ENCODE measurements at regions not wholly inside any gene's neighbourhood (a gene's known extent, or its start where the extent isn't known, plus 50 kb on each side); places are given as distances from the start of the nearest gene placed in this dataset.

- Mint-ChIP-seq H3K27me3 (ENCODE audit: low read depth) (no peaks in the 10 kb centered on the region), H3K27ac (ENCODE audit: unreplicated experiment) (no peak overlapping the region), H3K9me3 (peaks cover 2% of the 10 kb centered on the region), H3K36me3 (ENCODE audit: low read depth) (no peaks in the 10 kb centered on the region), H3K4me3 (no peak overlapping the region), H3K4me1 (no peaks in the 10 kb centered on the region)
- no peak for DNase-seq (ENCODE audit: low read depth, low spot score)
- no peak for TF ChIP-seq CTCF (conservative IDR thresholded peaks at IDR 0.05)
These were observed 977.9 kb upstream of the CNTNAP5 start for GRCh38 chr2:123047186-123047585.

GRCh38 chr2:123051136-123051535 is 974.0 kb upstream of the CNTNAP5 start:
- DNase-seq (ENCODE audit: low read depth, low spot score): no peak
- Mint-ChIP-seq H3K4me1 (no peaks in the 10 kb centered on the region), H3K36me3 (ENCODE audit: low read depth) (no peaks in the 10 kb centered on the region), H3K4me3 (no peak overlapping the region), H3K9me3 (peaks cover 2% of the 10 kb centered on the region), H3K27me3 (ENCODE audit: low read depth) (no peaks in the 10 kb centered on the region), H3K27ac (ENCODE audit: unreplicated experiment) (no peak overlapping the region)
- TF ChIP-seq CTCF (conservative IDR thresholded peaks at IDR 0.05): no peak

GRCh38 chr2:123061534-123061933 is 963.6 kb upstream of the CNTNAP5 start:
- H3K4me1 Mint-ChIP-seq: peaks cover 29% of the 10 kb centered on the region
- H3K27ac Mint-ChIP-seq (ENCODE audit: unreplicated experiment): peak overlapping the region; percentile 0
- peak; percentile 6 for DNase-seq (ENCODE audit: low read depth, low spot score)
- peaks cover 18% of the 10 kb centered on the region for H3K9me3 Mint-ChIP-seq
- H3K4me3 Mint-ChIP-seq: peak overlapping the region; percentile 47
- peaks cover 4% of the 10 kb centered on the region for H3K36me3 Mint-ChIP-seq (ENCODE audit: low read depth)
- TF ChIP-seq CTCF (conservative IDR thresholded peaks at IDR 0.05): no peak
- H3K27me3 Mint-ChIP-seq (ENCODE audit: low read depth): no peaks in the 10 kb centered on the region

- Mint-ChIP-seq H3K4me3 (no peak overlapping the region), H3K4me1 (peaks cover 23% of the 10 kb centered on the region), H3K27me3 (ENCODE audit: low read depth) (no peaks in the 10 kb centered on the region), H3K36me3 (ENCODE audit: low read depth) (no peaks in the 10 kb centered on the region), H3K27ac (ENCODE audit: unreplicated experiment) (no peak overlapping the region), H3K9me3 (peaks cover 2% of the 10 kb centered on the region)
- no peak for TF ChIP-seq CTCF (conservative IDR thresholded peaks at IDR 0.05)
- DNase-seq (ENCODE audit: low read depth, low spot score): no peak
These were observed 951.7 kb upstream of the CNTNAP5 start for GRCh38 chr2:123073371-123073770.

- H3K4me3 Mint-ChIP-seq: no peak overlapping the region
- no peak for DNase-seq (ENCODE audit: low read depth, low spot score)
- no peaks in the 10 kb centered on the region for H3K27me3 Mint-ChIP-seq (ENCODE audit: low read depth)
- no peaks in the 10 kb centered on the region for H3K36me3 Mint-ChIP-seq (ENCODE audit: low read depth)
- peaks cover 2% of the 10 kb centered on the region for H3K9me3 Mint-ChIP-seq
- peaks cover 17% of the 10 kb centered on the region for H3K4me1 Mint-ChIP-seq
- no peak for TF ChIP-seq CTCF (conservative IDR thresholded peaks at IDR 0.05)
- H3K27ac Mint-ChIP-seq (ENCODE audit: unreplicated experiment): no peak overlapping the region
These were observed 951.1 kb upstream of the CNTNAP5 start for GRCh38 chr2:123073956-123074355.

- no peak for DNase-seq (ENCODE audit: low read depth, low spot score)
- no peak for TF ChIP-seq CTCF (conservative IDR thresholded peaks at IDR 0.05)
- Mint-ChIP-seq H3K4me3 (no peak overlapping the region), H3K27ac (ENCODE audit: unreplicated experiment) (no peak overlapping the region), H3K36me3 (ENCODE audit: low read depth) (no peaks in the 10 kb centered on the region), H3K4me1 (peaks cover under 1% of the 10 kb centered on the region), H3K27me3 (ENCODE audit: low read depth) (no peaks in the 10 kb centered on the region), H3K9me3 (peaks cover 8% of the 10 kb centered on the region)
These were observed 948.0 kb upstream of the CNTNAP5 start for GRCh38 chr2:123077101-123077500.

Data from neural crest cell (in vitro differentiated cells).